ENCODE measurements at regions not wholly inside any gene's neighbourhood (a gene's known extent, or its start where the extent isn't known, plus 50 kb on each side); places are given as distances from the start of the nearest gene placed in this dataset.
A peak's percentile ranks its signal among the peaks of the same experiment; 100 is the strongest.

DNA sequence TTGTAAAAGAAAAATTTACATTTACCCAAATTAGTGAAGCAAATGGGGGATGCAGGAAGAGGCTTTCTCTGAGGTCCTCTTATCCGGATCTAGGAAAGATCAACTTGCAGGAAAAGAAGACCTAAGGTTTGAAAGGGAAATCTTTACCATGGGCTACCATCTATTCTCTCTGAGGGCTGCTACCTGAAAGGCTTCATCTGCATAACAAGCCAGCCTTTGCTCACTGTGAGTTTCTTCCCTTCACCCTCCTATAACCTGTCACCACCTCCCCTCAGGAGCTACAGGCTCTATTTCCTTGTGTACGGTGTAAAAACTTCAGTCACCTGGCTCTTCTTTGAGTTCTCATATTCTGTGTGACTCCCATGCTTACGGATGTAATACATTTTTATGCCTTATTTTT is 118.6 kb upstream of the BEND4 start (continued):
- TF ChIP-seq, protein P1, sequence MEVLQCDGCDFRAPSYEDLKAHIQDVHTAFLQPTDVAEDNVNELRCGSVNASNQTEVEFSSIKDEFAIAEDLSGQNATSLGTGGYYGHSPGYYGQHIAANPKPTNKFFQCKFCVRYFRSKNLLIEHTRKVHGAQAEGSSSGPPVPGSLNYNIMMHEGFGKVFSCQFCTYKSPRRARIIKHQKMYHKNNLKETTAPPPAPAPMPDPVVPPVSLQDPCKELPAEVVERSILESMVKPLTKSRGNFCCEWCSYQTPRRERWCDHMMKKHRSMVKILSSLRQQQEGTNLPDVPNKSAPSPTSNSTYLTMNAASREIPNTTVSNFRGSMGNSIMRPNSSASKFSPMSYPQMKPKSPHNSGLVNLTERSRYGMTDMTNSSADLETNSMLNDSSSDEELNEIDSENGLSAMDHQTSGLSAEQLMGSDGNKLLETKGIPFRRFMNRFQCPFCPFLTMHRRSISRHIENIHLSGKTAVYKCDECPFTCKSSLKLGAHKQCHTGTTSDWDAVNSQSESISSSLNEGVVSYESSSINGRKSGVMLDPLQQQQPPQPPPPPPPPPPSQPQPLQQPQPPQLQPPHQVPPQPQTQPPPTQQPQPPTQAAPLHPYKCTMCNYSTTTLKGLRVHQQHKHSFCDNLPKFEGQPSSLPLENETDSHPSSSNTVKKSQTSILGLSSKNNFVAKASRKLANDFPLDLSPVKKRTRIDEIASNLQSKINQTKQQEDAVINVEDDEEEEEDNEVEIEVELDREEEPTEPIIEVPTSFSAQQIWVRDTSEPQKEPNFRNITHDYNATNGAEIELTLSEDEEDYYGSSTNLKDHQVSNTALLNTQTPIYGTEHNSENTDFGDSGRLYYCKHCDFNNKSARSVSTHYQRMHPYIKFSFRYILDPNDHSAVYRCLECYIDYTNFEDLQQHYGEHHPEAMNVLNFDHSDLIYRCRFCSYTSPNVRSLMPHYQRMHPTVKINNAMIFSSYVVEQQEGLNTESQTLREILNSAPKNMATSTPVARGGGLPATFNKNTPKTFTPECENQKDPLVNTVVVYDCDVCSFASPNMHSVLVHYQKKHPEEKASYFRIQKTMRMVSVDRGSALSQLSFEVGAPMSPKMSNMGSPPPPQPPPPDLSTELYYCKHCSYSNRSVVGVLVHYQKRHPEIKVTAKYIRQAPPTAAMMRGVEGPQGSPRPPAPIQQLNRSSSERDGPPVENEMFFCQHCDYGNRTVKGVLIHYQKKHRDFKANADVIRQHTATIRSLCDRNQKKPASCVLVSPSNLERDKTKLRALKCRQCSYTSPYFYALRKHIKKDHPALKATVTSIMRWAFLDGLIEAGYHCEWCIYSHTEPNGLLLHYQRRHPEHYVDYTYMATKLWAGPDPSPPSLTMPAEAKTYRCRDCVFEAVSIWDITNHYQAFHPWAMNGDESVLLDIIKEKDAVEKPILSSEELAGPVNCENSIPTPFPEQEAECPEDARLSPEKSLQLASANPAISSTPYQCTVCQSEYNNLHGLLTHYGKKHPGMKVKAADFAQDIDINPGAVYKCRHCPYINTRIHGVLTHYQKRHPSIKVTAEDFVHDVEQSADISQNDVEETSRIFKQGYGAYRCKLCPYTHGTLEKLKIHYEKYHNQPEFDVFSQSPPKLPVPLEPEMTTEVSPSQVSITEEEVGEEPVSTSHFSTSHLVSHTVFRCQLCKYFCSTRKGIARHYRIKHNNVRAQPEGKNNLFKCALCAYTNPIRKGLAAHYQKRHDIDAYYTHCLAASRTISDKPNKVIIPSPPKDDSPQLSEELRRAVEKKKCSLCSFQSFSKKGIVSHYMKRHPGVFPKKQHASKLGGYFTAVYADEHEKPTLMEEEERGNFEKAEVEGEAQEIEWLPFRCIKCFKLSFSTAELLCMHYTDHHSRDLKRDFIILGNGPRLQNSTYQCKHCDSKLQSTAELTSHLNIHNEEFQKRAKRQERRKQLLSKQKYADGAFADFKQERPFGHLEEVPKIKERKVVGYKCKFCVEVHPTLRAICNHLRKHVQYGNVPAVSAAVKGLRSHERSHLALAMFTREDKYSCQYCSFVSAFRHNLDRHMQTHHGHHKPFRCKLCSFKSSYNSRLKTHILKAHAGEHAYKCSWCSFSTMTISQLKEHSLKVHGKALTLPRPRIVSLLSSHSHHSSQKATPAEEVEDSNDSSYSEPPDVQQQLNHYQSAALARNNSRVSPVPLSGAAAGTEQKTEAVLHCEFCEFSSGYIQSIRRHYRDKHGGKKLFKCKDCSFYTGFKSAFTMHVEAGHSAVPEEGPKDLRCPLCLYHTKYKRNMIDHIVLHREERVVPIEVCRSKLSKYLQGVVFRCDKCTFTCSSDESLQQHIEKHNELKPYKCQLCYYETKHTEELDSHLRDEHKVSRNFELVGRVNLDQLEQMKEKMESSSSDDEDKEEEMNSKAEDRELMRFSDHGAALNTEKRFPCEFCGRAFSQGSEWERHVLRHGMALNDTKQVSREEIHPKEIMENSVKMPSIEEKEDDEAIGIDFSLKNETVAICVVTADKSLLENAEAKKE (CRISPR knock-in tag; IDR thresholded peaks at IDR 0.05): 0 out of 2 replicates have a peak, but pooled peaks have one; percentile 23
- TF ChIP-seq NANOG (IDR thresholded peaks at IDR 0.05; ENCODE audit: borderline replicate concordance): peak; percentile 63; the same call in 1 of the 2 replicates

DNA sequence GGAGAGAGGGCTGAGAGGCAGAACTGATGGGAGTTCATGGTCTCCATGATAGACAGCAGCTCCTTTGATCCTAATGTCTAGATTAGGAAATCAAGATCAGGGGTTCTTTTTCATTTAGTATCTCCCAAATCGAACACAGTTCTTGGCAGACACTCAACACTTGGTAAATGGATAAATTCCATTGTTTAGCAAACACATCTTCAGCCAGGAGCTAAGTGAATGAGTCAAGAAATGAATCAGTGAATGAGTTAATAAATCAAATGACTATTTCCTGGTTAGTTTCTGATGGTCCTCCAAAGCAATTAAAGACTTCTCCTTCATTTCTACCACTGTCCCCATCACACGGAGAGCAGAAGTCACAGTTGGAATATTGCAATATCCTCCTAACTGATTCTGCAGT is 120.0 kb upstream of the SHISA3 start:
- no peaks in the 10 kb centered on the region for H3K27me3 ChIP-seq (ENCODE audit: insufficient read depth)
- H3F3A ChIP-seq (replicated peaks; ENCODE audit: low read depth): 0 out of 2 replicates have a peak, but pooled peaks cover 6% of the 10 kb centered on the region
- no peak for DNase-seq (ENCODE audit: low spot score)
- H3K36me3 ChIP-seq (ENCODE audit: insufficient read depth): no peaks in the 10 kb centered on the region
- H3K4me2 ChIP-seq: no peak overlapping the region
- peaks cover 5% of the 10 kb centered on the region; the same call in 1 of the 2 replicates for H3K9me2 ChIP-seq (ENCODE audit: insufficient read depth)
- peaks cover 2% of the 10 kb centered on the region for H3K27me3 Mint-ChIP-seq (ENCODE audit: insufficient read depth, low read depth, poor library complexity)
- peaks cover 10% of the 10 kb centered on the region; the same call in 1 of the 2 replicates for H3K4me1 ChIP-seq (ENCODE audit: insufficient read depth)
- H3K27ac ChIP-seq (ENCODE audit: low read depth): no peak overlapping the region
- no peak overlapping the region for H3K27ac Mint-ChIP-seq
- H2AFZ ChIP-seq: no peak overlapping the region
- peaks cover 25% of the 10 kb centered on the region for H3K9me3 Mint-ChIP-seq
- peaks cover 29% of the 10 kb centered on the region for H3K36me3 Mint-ChIP-seq (ENCODE audit: low read depth)
- no peaks in the 10 kb centered on the region for H3K79me2 ChIP-seq (replicated peaks; ENCODE audit: insufficient read depth)
- ATAC-seq: no peak
- H3K4me1 Mint-ChIP-seq: peaks cover 18% of the 10 kb centered on the region
- no peak overlapping the region for H3K4me3 ChIP-seq
- H3K4me3 Mint-ChIP-seq: no peak overlapping the region
- no peaks in the 10 kb centered on the region for H4K20me1 ChIP-seq (replicated peaks; ENCODE audit: insufficient read depth)
- TF ChIP-seq POLR2AphosphoS5 (IDR thresholded peaks at IDR 0.05; ENCODE audit: low read depth): no peak
- TF ChIP-seq, protein P1 (CRISPR knock-in tag; IDR thresholded peaks at IDR 0.05): no peak
- no peak for TF ChIP-seq ZNF114 (CRISPR knock-in tag; IDR thresholded peaks at IDR 0.05)
- TF ChIP-seq, protein P2, sequence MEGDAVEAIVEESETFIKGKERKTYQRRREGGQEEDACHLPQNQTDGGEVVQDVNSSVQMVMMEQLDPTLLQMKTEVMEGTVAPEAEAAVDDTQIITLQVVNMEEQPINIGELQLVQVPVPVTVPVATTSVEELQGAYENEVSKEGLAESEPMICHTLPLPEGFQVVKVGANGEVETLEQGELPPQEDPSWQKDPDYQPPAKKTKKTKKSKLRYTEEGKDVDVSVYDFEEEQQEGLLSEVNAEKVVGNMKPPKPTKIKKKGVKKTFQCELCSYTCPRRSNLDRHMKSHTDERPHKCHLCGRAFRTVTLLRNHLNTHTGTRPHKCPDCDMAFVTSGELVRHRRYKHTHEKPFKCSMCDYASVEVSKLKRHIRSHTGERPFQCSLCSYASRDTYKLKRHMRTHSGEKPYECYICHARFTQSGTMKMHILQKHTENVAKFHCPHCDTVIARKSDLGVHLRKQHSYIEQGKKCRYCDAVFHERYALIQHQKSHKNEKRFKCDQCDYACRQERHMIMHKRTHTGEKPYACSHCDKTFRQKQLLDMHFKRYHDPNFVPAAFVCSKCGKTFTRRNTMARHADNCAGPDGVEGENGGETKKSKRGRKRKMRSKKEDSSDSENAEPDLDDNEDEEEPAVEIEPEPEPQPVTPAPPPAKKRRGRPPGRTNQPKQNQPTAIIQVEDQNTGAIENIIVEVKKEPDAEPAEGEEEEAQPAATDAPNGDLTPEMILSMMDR (conservative IDR thresholded peaks at IDR 0.05; ENCODE audit: low read depth in 2 of 2): no peak
- no peak for TF ChIP-seq STAT1 (IDR thresholded peaks at IDR 0.05; ENCODE audit: unreplicated experiment)
- no peak for TF ChIP-seq CREB1 (CRISPR knock-in tag; IDR thresholded peaks at IDR 0.05; ENCODE audit: low read depth)
- TF ChIP-seq ZNF331 (CRISPR knock-in tag; IDR thresholded peaks at IDR 0.05; ENCODE audit: low read depth): no peak
- no peak for TF ChIP-seq JUNB (IDR thresholded peaks at IDR 0.05; ENCODE audit: unreplicated experiment)

Data from GM23338 (cell line).